Neural cell (in vitro differentiated cells): ENCODE measurements at regions not wholly inside any gene's neighbourhood (a gene's known extent, or its start where the extent isn't known, plus 50 kb on each side); places are given as distances from the start of the nearest gene placed in this dataset.

Experiments used
- EP300 ChIP-seq: fragments of 450-650 bp; conservative IDR thresholded peaks from 2 replicates; pipeline ENCODE4 v1.6.1; 2014; ENCODE audit warnings: antibody characterized with exemption, mild to moderate bottlenecking, moderate library complexity; ENCODE audit not compliant: poor library complexity, severe bottlenecking
- EZH2 ChIP-seq: fragments of 200-600, 300-800 bp; shearing (Covaris generic), sonication (generic); IDR thresholded peaks from 2 replicates; pipeline ENCODE4 v1.6.1; 2014; ENCODE audit warnings: antibody characterized with exemption, low read length, borderline replicate concordance, mild to moderate bottlenecking; ENCODE audit not compliant: insufficient read depth, poor library complexity, severe bottlenecking
- MXI1 ChIP-seq: fragments of 450-650 bp; conservative IDR thresholded peaks from 2 replicates; pipeline ENCODE4 v1.6.1; 2014; ENCODE audit warnings: antibody characterized with exemption, mild to moderate bottlenecking; ENCODE audit not compliant: poor library complexity, severe bottlenecking
- POLR2AphosphoS5 ChIP-seq: IDR thresholded peaks from 2 replicates; pipeline ENCODE4 v1.6.1; 2012
- RAD21 ChIP-seq: fragments of 450-650 bp; conservative IDR thresholded peaks from 2 replicates; pipeline ENCODE4 v1.6.1; 2014; ENCODE audit warnings: antibody characterized with exemption, mild to moderate bottlenecking, moderate library complexity
- SMC3 ChIP-seq: fragments of 450-650 bp; conservative IDR thresholded peaks from 2 replicates; pipeline ENCODE4 v1.6.1; 2014; ENCODE audit warnings: antibody characterized with exemption, mild to moderate bottlenecking, moderate library complexity; ENCODE audit not compliant: poor library complexity
- TAF1 ChIP-seq: IDR thresholded peaks from 2 replicates; pipeline ENCODE4 v1.6.1; 2012; ENCODE audit warnings: low read depth
- TF ChIP-seq, protein P1 (sequence below): fragments of 450-650 bp; IDR thresholded peaks from 2 replicates; pipeline ENCODE4 v1.5.1; 2014; ENCODE audit warnings: antibody characterized with exemption, mild to moderate bottlenecking, moderate library complexity; ENCODE audit not compliant: poor library complexity, severe bottlenecking
- TF ChIP-seq, protein P2 (sequence below): IDR thresholded peaks from 2 replicates; pipeline ENCODE4 v1.6.1; 2012; ENCODE audit warnings: borderline replicate concordance

DNA sequence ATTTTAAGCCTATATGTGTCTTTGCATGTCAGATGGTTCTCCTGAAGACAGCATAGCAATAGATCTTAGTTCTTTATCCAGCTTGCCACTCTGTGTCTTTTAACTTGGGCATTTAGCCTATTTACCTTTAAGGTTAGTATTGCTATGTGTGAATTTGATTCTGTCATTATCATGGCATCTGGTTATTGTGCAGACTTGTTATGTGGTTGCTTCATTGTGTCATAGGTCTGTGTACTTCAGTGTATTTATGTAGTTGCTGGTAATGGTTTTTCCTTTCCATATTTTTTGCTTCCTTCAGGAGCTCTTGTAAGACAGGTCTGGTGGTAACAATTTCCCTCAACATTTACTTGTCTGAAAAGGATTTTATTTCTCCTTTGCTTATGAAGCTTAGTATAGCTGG, 1443.5 kb downstream of the FAM133A start:
- no peak for TF ChIP-seq MXI1
- TF ChIP-seq TAF1: no peak
- TF ChIP-seq, protein P1, sequence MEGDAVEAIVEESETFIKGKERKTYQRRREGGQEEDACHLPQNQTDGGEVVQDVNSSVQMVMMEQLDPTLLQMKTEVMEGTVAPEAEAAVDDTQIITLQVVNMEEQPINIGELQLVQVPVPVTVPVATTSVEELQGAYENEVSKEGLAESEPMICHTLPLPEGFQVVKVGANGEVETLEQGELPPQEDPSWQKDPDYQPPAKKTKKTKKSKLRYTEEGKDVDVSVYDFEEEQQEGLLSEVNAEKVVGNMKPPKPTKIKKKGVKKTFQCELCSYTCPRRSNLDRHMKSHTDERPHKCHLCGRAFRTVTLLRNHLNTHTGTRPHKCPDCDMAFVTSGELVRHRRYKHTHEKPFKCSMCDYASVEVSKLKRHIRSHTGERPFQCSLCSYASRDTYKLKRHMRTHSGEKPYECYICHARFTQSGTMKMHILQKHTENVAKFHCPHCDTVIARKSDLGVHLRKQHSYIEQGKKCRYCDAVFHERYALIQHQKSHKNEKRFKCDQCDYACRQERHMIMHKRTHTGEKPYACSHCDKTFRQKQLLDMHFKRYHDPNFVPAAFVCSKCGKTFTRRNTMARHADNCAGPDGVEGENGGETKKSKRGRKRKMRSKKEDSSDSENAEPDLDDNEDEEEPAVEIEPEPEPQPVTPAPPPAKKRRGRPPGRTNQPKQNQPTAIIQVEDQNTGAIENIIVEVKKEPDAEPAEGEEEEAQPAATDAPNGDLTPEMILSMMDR: no peak
- TF ChIP-seq, protein P2, sequence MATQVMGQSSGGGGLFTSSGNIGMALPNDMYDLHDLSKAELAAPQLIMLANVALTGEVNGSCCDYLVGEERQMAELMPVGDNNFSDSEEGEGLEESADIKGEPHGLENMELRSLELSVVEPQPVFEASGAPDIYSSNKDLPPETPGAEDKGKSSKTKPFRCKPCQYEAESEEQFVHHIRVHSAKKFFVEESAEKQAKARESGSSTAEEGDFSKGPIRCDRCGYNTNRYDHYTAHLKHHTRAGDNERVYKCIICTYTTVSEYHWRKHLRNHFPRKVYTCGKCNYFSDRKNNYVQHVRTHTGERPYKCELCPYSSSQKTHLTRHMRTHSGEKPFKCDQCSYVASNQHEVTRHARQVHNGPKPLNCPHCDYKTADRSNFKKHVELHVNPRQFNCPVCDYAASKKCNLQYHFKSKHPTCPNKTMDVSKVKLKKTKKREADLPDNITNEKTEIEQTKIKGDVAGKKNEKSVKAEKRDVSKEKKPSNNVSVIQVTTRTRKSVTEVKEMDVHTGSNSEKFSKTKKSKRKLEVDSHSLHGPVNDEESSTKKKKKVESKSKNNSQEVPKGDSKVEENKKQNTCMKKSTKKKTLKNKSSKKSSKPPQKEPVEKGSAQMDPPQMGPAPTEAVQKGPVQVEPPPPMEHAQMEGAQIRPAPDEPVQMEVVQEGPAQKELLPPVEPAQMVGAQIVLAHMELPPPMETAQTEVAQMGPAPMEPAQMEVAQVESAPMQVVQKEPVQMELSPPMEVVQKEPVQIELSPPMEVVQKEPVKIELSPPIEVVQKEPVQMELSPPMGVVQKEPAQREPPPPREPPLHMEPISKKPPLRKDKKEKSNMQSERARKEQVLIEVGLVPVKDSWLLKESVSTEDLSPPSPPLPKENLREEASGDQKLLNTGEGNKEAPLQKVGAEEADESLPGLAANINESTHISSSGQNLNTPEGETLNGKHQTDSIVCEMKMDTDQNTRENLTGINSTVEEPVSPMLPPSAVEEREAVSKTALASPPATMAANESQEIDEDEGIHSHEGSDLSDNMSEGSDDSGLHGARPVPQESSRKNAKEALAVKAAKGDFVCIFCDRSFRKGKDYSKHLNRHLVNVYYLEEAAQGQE: no peak
- TF ChIP-seq EP300: no peak
- no peak for TF ChIP-seq EZH2
- TF ChIP-seq RAD21: no peak
- TF ChIP-seq SMC3: no peak
- no peak for TF ChIP-seq POLR2AphosphoS5
